ENCODE measurements at regions not wholly inside any gene's neighbourhood (a gene's known extent, or its start where the extent isn't known, plus 50 kb on each side); places are given as distances from the start of the nearest gene placed in this dataset.

GRCh38 chr7:47221826-47222225 lies 360.1 kb downstream of the TNS3 start:
- Histone ChIP-seq H3K27me3 (ENCODE audit: insufficient read depth, low read length) (no peaks in the 10 kb centered on the region), H3K36me3 (ENCODE audit: insufficient read depth, low read length) (no peaks in the 10 kb centered on the region), H3K27ac (ENCODE audit: low read depth, low read length) (no peak overlapping the region), H3K9me3 (ENCODE audit: low read depth, low read length) (no peaks in the 10 kb centered on the region), H3K4me2 (ENCODE audit: insufficient read depth, low read length) (no peak overlapping the region), H3K4me3 (ENCODE audit: insufficient read depth, low read length) (no peak overlapping the region), H3K79me2 (ENCODE audit: insufficient read depth, low read length) (no peaks in the 10 kb centered on the region), H3K4me1 (ENCODE audit: insufficient read depth, low read length) (no peaks in the 10 kb centered on the region), H4K20me1 (ENCODE audit: insufficient read depth, low read length) (no peaks in the 10 kb centered on the region), H2AFZ (ENCODE audit: low read length) (no peak overlapping the region)
- TF ChIP-seq CTCF (IDR thresholded peaks at IDR 0.05; ENCODE audit: extremely low read depth, low read depth, low read length) = no peak
- DNase-seq (ENCODE audit: insufficient read length, low spot score, missing footprints) = no peak

GRCh38 chr7:47218378-47219176 lies 363.3 kb downstream of the TNS3 start:
- Histone ChIP-seq H3K9me3 (ENCODE audit: low read depth, low read length) (no peaks in the 10 kb centered on the region), H3K79me2 (ENCODE audit: insufficient read depth, low read length) (no peaks in the 10 kb centered on the region), H3K4me3 (ENCODE audit: insufficient read depth, low read length) (no peak overlapping the region), H3K36me3 (ENCODE audit: insufficient read depth, low read length) (no peaks in the 10 kb centered on the region), H4K20me1 (ENCODE audit: insufficient read depth, low read length) (no peaks in the 10 kb centered on the region), H3K27me3 (ENCODE audit: insufficient read depth, low read length) (no peaks in the 10 kb centered on the region), H3K4me1 (ENCODE audit: insufficient read depth, low read length) (peaks cover 2% of the 10 kb centered on the region), H3K27ac (ENCODE audit: low read depth, low read length) (no peak overlapping the region), H2AFZ (ENCODE audit: low read length) (no peak overlapping the region), H3K4me2 (ENCODE audit: insufficient read depth, low read length) (no peak overlapping the region)
- no peak for TF ChIP-seq CTCF (IDR thresholded peaks at IDR 0.05; ENCODE audit: extremely low read depth, low read depth, low read length)
- no peak for DNase-seq (ENCODE audit: insufficient read length, low spot score, missing footprints)

GRCh38 chr7:47217570-47218360 lies 364.1 kb downstream of the TNS3 start:
- peaks cover 2% of the 10 kb centered on the region for H3K4me1 ChIP-seq (ENCODE audit: insufficient read depth, low read length)
- TF ChIP-seq CTCF (IDR thresholded peaks at IDR 0.05; ENCODE audit: extremely low read depth, low read depth, low read length) = no peak
- no peaks in the 10 kb centered on the region for H3K9me3 ChIP-seq (ENCODE audit: low read depth, low read length)
- no peak overlapping the region for H2AFZ ChIP-seq (ENCODE audit: low read length)
- H4K20me1 ChIP-seq (ENCODE audit: insufficient read depth, low read length) = no peaks in the 10 kb centered on the region
- H3K36me3 ChIP-seq (ENCODE audit: insufficient read depth, low read length) = no peaks in the 10 kb centered on the region
- H3K27ac ChIP-seq (ENCODE audit: low read depth, low read length) = no peak overlapping the region
- no peak overlapping the region for H3K4me3 ChIP-seq (ENCODE audit: insufficient read depth, low read length)
- H3K27me3 ChIP-seq (ENCODE audit: insufficient read depth, low read length) = peaks cover 5% of the 10 kb centered on the region
- no peaks in the 10 kb centered on the region for H3K79me2 ChIP-seq (ENCODE audit: insufficient read depth, low read length)
- no peak overlapping the region for H3K4me2 ChIP-seq (ENCODE audit: insufficient read depth, low read length)
- no peak for DNase-seq (ENCODE audit: insufficient read length, low spot score, missing footprints)

GRCh38 chr7:47217086-47217485 lies 364.8 kb downstream of the TNS3 start:
- peaks cover 2% of the 10 kb centered on the region for H3K4me1 ChIP-seq (ENCODE audit: insufficient read depth, low read length)
- TF ChIP-seq CTCF (IDR thresholded peaks at IDR 0.05; ENCODE audit: extremely low read depth, low read depth, low read length) = no peak
- H4K20me1 ChIP-seq (ENCODE audit: insufficient read depth, low read length) = no peaks in the 10 kb centered on the region
- H2AFZ ChIP-seq (ENCODE audit: low read length) = no peak overlapping the region
- no peak overlapping the region for H3K4me2 ChIP-seq (ENCODE audit: insufficient read depth, low read length)
- H3K4me3 ChIP-seq (ENCODE audit: insufficient read depth, low read length) = no peak overlapping the region
- H3K27me3 ChIP-seq (ENCODE audit: insufficient read depth, low read length) = peaks cover 10% of the 10 kb centered on the region
- no peaks in the 10 kb centered on the region for H3K79me2 ChIP-seq (ENCODE audit: insufficient read depth, low read length)
- no peaks in the 10 kb centered on the region for H3K9me3 ChIP-seq (ENCODE audit: low read depth, low read length)
- DNase-seq (ENCODE audit: insufficient read length, low spot score, missing footprints) = no peak
- no peak overlapping the region for H3K27ac ChIP-seq (ENCODE audit: low read depth, low read length)
- no peaks in the 10 kb centered on the region for H3K36me3 ChIP-seq (ENCODE audit: insufficient read depth, low read length)

Data from osteoblast (primary cell).